ENCODE measurements at regions not wholly inside any gene's neighbourhood (a gene's known extent, or its start where the extent isn't known, plus 50 kb on each side); places are given as distances from the start of the nearest gene placed in this dataset.

GRCh38 chr15:79373113-79373512 lies 59.0 kb upstream of the MINAR1 start:
- H3K9me3 Mint-ChIP-seq = no peaks in the 10 kb centered on the region
- DNase-seq (no peak), ATAC-seq (replicated peaks in 1 of 2) (no peak)
- H3K4me1 Mint-ChIP-seq (ENCODE audit: low read depth) = no peaks in the 10 kb centered on the region
- H3K27me3 Mint-ChIP-seq (ENCODE audit: low read depth) = no peaks in the 10 kb centered on the region
- H3K36me3 Mint-ChIP-seq (ENCODE audit: insufficient read depth in 2 of 2) = no peaks in the 10 kb centered on the region
- no peak overlapping the region for H3K4me3 Mint-ChIP-seq
- no peak overlapping the region for H3K27ac Mint-ChIP-seq

- H3K27ac Mint-ChIP-seq = no peak overlapping the region
- H3K4me1 Mint-ChIP-seq (ENCODE audit: low read depth) = no peaks in the 10 kb centered on the region
- DNase-seq (no peak), ATAC-seq (replicated peaks in 1 of 2) (no peak)
- H3K27me3 Mint-ChIP-seq (ENCODE audit: low read depth) = no peaks in the 10 kb centered on the region
- no peaks in the 10 kb centered on the region for H3K9me3 Mint-ChIP-seq
- H3K36me3 Mint-ChIP-seq (ENCODE audit: insufficient read depth in 2 of 2) = no peaks in the 10 kb centered on the region
- no peak overlapping the region for H3K4me3 Mint-ChIP-seq
Measured at GRCh38 chr15:79373728-79374127, 58.4 kb upstream of the MINAR1 start.

- Mint-ChIP-seq H3K4me3 (no peak overlapping the region), H3K27ac (no peak overlapping the region), H3K36me3 (ENCODE audit: insufficient read depth in 2 of 2) (no peaks in the 10 kb centered on the region), H3K27me3 (ENCODE audit: low read depth) (no peaks in the 10 kb centered on the region), H3K9me3 (no peaks in the 10 kb centered on the region), H3K4me1 (ENCODE audit: low read depth) (no peaks in the 10 kb centered on the region)
- DNase-seq = no peak
- no peak for ATAC-seq (replicated peaks in 1 of 2)
Measured at GRCh38 chr15:79376383-79376782, 55.8 kb upstream of the MINAR1 start.

GRCh38 chr15:79378394-79379109 lies 53.6 kb upstream of the MINAR1 start:
- no peaks in the 10 kb centered on the region for H3K36me3 Mint-ChIP-seq (ENCODE audit: insufficient read depth in 2 of 2)
- H3K4me1 Mint-ChIP-seq (ENCODE audit: low read depth) = no peaks in the 10 kb centered on the region
- no peaks in the 10 kb centered on the region for H3K9me3 Mint-ChIP-seq
- H3K27ac Mint-ChIP-seq = no peak overlapping the region
- H3K4me3 Mint-ChIP-seq = no peak overlapping the region
- no peaks in the 10 kb centered on the region for H3K27me3 Mint-ChIP-seq (ENCODE audit: low read depth)
- ATAC-seq (replicated peaks in 1 of 2) = no peak
- no peak for DNase-seq

- Mint-ChIP-seq H3K36me3 (ENCODE audit: insufficient read depth in 2 of 2) (no peaks in the 10 kb centered on the region), H3K9me3 (no peaks in the 10 kb centered on the region), H3K27ac (no peak overlapping the region), H3K27me3 (ENCODE audit: low read depth) (no peaks in the 10 kb centered on the region), H3K4me1 (ENCODE audit: low read depth) (no peaks in the 10 kb centered on the region), H3K4me3 (no peak overlapping the region)
- DNase-seq (peak; percentile 74 to 76), ATAC-seq (replicated peaks in 1 of 2) (peak; percentile 85 to 93)
Measured at GRCh38 chr15:79380755-79381497, 51.2 kb upstream of the MINAR1 start.

- no peak for DNase-seq
- Mint-ChIP-seq H3K36me3 (ENCODE audit: insufficient read depth in 2 of 2) (no peaks in the 10 kb centered on the region), H3K9me3 (no peaks in the 10 kb centered on the region), H3K4me1 (ENCODE audit: low read depth) (no peaks in the 10 kb centered on the region), H3K4me3 (no peak overlapping the region), H3K27me3 (ENCODE audit: low read depth) (no peaks in the 10 kb centered on the region), H3K27ac (no peak overlapping the region)
- ATAC-seq (replicated peaks in 1 of 2) = no peak
Measured at GRCh38 chr15:79381593-79381992, 50.5 kb upstream of the MINAR1 start.

Data from activated T-cell treated with anti-CD3 and anti-CD28 coated beads, Interleukin-2, amount 50 U/mL, for 72 hours (primary cell).